ENCODE measurements at regions not wholly inside any gene's neighbourhood (a gene's known extent, or its start where the extent isn't known, plus 50 kb on each side); places are given as distances from the start of the nearest gene placed in this dataset.

- TF ChIP-seq CTCF (IDR thresholded peaks at IDR 0.05; ENCODE audit: extremely low read depth in 1 of 2, insufficient read depth in 1 of 2, low read depth in 1 of 2, low read length in 2 of 2): no peak
- no peak for TF ChIP-seq POLR2A (IDR thresholded peaks at IDR 0.05; ENCODE audit: low read depth, low read length)
- no peak for TF ChIP-seq MYC (IDR thresholded peaks at IDR 0.05; ENCODE audit: low read depth, low read length)
- no peak for TF ChIP-seq EZH2 (IDR thresholded peaks at IDR 0.05; ENCODE audit: borderline replicate concordance, low read depth, low read length, severe bottlenecking)
- no peak for TF ChIP-seq POLR2AphosphoS5 (IDR thresholded peaks at IDR 0.05; ENCODE audit: insufficient read depth, low read depth, low read length)
Measured at GRCh38 chr5:164027738-164028137, 522.3 kb downstream of the MAT2B start.

Measured in endothelial cell of umbilical vein (primary cell).